Spleen (tissue), 11 donors: ENCODE measurements at regions not wholly inside any gene's neighbourhood (a gene's known extent, or its start where the extent isn't known, plus 50 kb on each side); places are given as distances from the start of the nearest gene placed in this dataset.

Experiments
- DNase-seq: peaks from one replicate; pipeline ENCODE4 v3.0.0-alpha.2; 2020
- H3K27ac ChIP-seq, 8 donors: fragments of 200-600 bp; sonication (generic) in 7 of 8; 1 replicate in 4 of 8; 2 replicates in 4 of 8; pipeline versions ENCODE4 v1.5.0 to v1.8.0; 2016 to 2021; ENCODE audit warnings: inconsistent platforms in 4 of 8, mild to moderate bottlenecking in 4 of 8, moderate library complexity in 1 of 8
- H3K27me3 ChIP-seq, 7 donors: fragments of 200-600 bp; sonication (generic) in 6 of 7; replicated peaks in 1 of 7; 1 replicate in 4 of 7; 2 replicates in 3 of 7; pipeline versions ENCODE4 v1.5.0 to v1.8.0; 2016 to 2021; ENCODE audit warnings: inconsistent platforms in 3 of 7, mild to moderate bottlenecking in 1 of 7
- H3K36me3 ChIP-seq, 6 donors: fragments of 200-600 bp; sonication (generic) in 5 of 6; 1 replicate in 4 of 6; 2 replicates in 2 of 6; pipeline versions ENCODE4 v1.5.0 to v1.8.0; 2016 to 2021; ENCODE audit warnings: inconsistent platforms in 2 of 6
- H3K4me1 ChIP-seq, 6 donors: fragments of 200-600 bp; sonication (generic) in 5 of 6; 1 replicate in 3 of 6; 2 replicates in 3 of 6; pipeline versions ENCODE4 v1.5.0 to v1.8.0; 2016 to 2021; ENCODE audit warnings: inconsistent platforms in 3 of 6
- H3K4me3 ChIP-seq, 8 donors: fragments of 200-600 bp; sonication (generic) in 7 of 8; 1 replicate in 4 of 8; 2 replicates in 4 of 8; pipeline versions ENCODE4 v1.5.0 to v1.8.0; 2016 to 2021; ENCODE audit warnings: inconsistent platforms in 4 of 8, mild to moderate bottlenecking in 4 of 8, moderate library complexity in 2 of 8
- H3K9me3 ChIP-seq, 8 donors: fragments of 200-600 bp; sonication (generic) in 7 of 8; 1 replicate in 4 of 8; 2 replicates in 4 of 8; pipeline versions ENCODE4 v1.5.0 to v1.8.0; 2016 to 2021; ENCODE audit warnings: inconsistent platforms in 4 of 8
- POLR2A ChIP-seq, 3 donors: fragments of 450-650 bp; IDR thresholded peaks; one replicate each; pipeline ENCODE4 v1.5.1; 2017; ENCODE audit warnings: antibody characterized with exemption in 3 of 3, mild to moderate bottlenecking in 1 of 3
- POLR2AphosphoS5 ChIP-seq, 3 donors: sonication (generic); formaldehyde crosslinking; IDR thresholded peaks; one replicate each; pipeline ENCODE4 v1.5.1; 2017; ENCODE audit warnings: antibody characterized with exemption in 3 of 3
- whole genome bisulfite sequencing, 5 donors: extraction: QIAGEN DNeasy Blood & Tissue Kit in 3 of 5; methylation state at CpG; one replicate each; pipeline versions ENCODE4 v1.1.5 to v1.1.7; 2013 to 2018; 5-methylcytosine and 5-hydroxymethylcytosine counted together
- intact Hi-C: fragments of 100-400 bp; cut with DNase I; formaldehyde crosslinking; loops from one replicate; pipeline ENCODE4 v1.15.0; 2023; ENCODE audit warnings: low total_unique reads
- small RNA-seq, 4 donors: library from RNA; depleted of rRNA; stranded (forward); fragments of <200 nt; gene quantifications; one replicate each; pipeline ENCODE3, GENCODE V24; 2016
- TF ChIP-seq, protein P1 (sequence below), 11 experiments: fragments of 200-600 bp in 7 of 11; fragments of 450-650 bp in 4 of 11; sonication (generic) in 4 of 11; IDR thresholded peaks in 8 of 11; conservative IDR thresholded peaks in 3 of 11; 1 replicate in 7 of 11; 2 replicates in 4 of 11; pipeline versions ENCODE4 v1.4.0 to v1.8.0; 2016 to 2021; ENCODE audit warnings: antibody characterized with exemption in 11 of 11, inconsistent platforms in 4 of 11, mild to moderate bottlenecking in 1 of 11
- donor health status: healthy with polysubstance abuse.
- donor health status: DM: no; HTN: no; CAD: no; lungs with moderate emphysema.
- donor health status: DM: no; HTN: no; CAD: no.
- donor health status: Bipolar disorder and iron deficiency.
- donor health status: healthy.
- donor health status: DM: no; HTN: no; CAD: no.
- donor health status: DM: yes; HTN: yes; CAD: no.

DNA sequence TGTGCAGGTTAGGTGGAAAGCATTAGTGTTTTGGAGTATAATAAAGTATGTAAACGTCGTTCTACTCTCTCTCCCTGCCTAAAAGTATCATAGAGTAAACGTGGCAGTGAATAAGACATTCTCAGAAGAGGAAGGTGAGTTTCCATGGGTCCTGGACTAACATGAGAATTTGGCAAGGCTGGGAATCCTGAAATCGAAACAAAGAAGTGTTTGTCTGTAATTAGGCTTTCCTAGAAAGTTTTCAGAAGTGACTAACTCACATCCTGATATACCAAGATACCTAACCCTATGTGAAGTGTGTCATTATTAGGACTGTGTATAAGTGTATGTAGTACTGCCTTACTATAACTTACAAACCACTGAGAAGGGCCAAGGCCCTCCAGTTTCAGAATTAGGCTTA lies 50.7 kb upstream of the MAOA start:
- H3K4me3 ChIP-seq = no peak overlapping the region
- intact Hi-C loops = no loop called here
- no peak overlapping the region for H3K27ac ChIP-seq
- no peaks in the 10 kb centered on the region for H3K4me1 ChIP-seq
- TF ChIP-seq POLR2AphosphoS5 (IDR thresholded peaks at IDR 0.05) = no peak
- TF ChIP-seq, protein P1, sequence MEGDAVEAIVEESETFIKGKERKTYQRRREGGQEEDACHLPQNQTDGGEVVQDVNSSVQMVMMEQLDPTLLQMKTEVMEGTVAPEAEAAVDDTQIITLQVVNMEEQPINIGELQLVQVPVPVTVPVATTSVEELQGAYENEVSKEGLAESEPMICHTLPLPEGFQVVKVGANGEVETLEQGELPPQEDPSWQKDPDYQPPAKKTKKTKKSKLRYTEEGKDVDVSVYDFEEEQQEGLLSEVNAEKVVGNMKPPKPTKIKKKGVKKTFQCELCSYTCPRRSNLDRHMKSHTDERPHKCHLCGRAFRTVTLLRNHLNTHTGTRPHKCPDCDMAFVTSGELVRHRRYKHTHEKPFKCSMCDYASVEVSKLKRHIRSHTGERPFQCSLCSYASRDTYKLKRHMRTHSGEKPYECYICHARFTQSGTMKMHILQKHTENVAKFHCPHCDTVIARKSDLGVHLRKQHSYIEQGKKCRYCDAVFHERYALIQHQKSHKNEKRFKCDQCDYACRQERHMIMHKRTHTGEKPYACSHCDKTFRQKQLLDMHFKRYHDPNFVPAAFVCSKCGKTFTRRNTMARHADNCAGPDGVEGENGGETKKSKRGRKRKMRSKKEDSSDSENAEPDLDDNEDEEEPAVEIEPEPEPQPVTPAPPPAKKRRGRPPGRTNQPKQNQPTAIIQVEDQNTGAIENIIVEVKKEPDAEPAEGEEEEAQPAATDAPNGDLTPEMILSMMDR (IDR thresholded peaks at IDR 0.05 in 8 of 11, conservative IDR thresholded peaks at IDR 0.05 in 3 of 11) = no peak
- TF ChIP-seq POLR2A (IDR thresholded peaks at IDR 0.05) = no peak
- 74 to 93% (median 83%) methylated on average over 4 of the region's 4 CpGs for WGBS, 5 donors
- H3K36me3 ChIP-seq = no peaks in the 10 kb centered on the region
- DNase-seq = no peak
- no peaks in the 10 kb centered on the region for H3K9me3 ChIP-seq
- no peaks in the 10 kb centered on the region for H3K27me3 ChIP-seq

Small RNA genes in the stretch of these regions (small RNA-seq; reads per million reads assigned to genes)
- gene AL451086.1 = 0 reads per million in 4 donors
